MM.1S (cell line): ENCODE measurements at regions not wholly inside any gene's neighbourhood (a gene's known extent, or its start where the extent isn't known, plus 50 kb on each side); places are given as distances from the start of the nearest gene placed in this dataset.

Experiments used
- EZH2 ChIP-seq: fragments of 300-600 bp; sonication (generic); optimal IDR thresholded peaks from 2 replicates; pipeline ENCODE3; 2017; ENCODE audit warnings: low read depth, mild to moderate bottlenecking, antibody characterized with exemption, low read length, mixed read lengths
- EZH2phosphoT487 ChIP-seq: fragments of 300-600 bp; sonication (generic); IDR thresholded peaks from 2 replicates; pipeline ENCODE4 v1.6.1; 2018; ENCODE audit warnings: antibody characterized with exemption, low read length
- TF ChIP-seq, protein P1 (sequence below): fragments of 300-600 bp; sonication (generic); IDR thresholded peaks from 2 replicates; pipeline ENCODE4 v1.5.1; 2016; ENCODE audit warnings: antibody characterized with exemption, low read length, mixed read lengths

- TF ChIP-seq, protein P1, sequence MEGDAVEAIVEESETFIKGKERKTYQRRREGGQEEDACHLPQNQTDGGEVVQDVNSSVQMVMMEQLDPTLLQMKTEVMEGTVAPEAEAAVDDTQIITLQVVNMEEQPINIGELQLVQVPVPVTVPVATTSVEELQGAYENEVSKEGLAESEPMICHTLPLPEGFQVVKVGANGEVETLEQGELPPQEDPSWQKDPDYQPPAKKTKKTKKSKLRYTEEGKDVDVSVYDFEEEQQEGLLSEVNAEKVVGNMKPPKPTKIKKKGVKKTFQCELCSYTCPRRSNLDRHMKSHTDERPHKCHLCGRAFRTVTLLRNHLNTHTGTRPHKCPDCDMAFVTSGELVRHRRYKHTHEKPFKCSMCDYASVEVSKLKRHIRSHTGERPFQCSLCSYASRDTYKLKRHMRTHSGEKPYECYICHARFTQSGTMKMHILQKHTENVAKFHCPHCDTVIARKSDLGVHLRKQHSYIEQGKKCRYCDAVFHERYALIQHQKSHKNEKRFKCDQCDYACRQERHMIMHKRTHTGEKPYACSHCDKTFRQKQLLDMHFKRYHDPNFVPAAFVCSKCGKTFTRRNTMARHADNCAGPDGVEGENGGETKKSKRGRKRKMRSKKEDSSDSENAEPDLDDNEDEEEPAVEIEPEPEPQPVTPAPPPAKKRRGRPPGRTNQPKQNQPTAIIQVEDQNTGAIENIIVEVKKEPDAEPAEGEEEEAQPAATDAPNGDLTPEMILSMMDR, result no peak
- no peak for TF ChIP-seq EZH2
- no peak for TF ChIP-seq EZH2phosphoT487
These were observed 102.0 kb downstream of the GP2 start for GRCh38 chr16:20225228-20225733.
